Testis (tissue), 2 donors: ENCODE measurements at regions not wholly inside any gene's neighbourhood (a gene's known extent, or its start where the extent isn't known, plus 50 kb on each side); places are given as distances from the start of the nearest gene placed in this dataset.

Source experiments
- CTCF ChIP-seq, 3 experiments: fragments of 450-650 bp in 2 of 3; fragments of 200-600 bp in 1 of 3; sonication (generic) in 1 of 3; IDR thresholded peaks; one replicate each; pipeline ENCODE4 v1.5.1; 2016 to 2019; ENCODE audit warnings: antibody characterized with exemption in 3 of 3, mild to moderate bottlenecking in 2 of 3, moderate library complexity in 1 of 3
- POLR2A ChIP-seq: fragments of 450-650 bp; IDR thresholded peaks from one replicate; pipeline ENCODE4 v1.6.1; 2017; ENCODE audit warnings: antibody characterized with exemption, mild to moderate bottlenecking, moderate library complexity

GRCh38 chr17:31657876-31658275 lies 201.2 kb downstream of the COPRS start:
- TF ChIP-seq CTCF (IDR thresholded peaks at IDR 0.05), result no peak
- TF ChIP-seq POLR2A, result no peak
